GM12878 (cell line): ENCODE measurements at regions not wholly inside any gene's neighbourhood (a gene's known extent, or its start where the extent isn't known, plus 50 kb on each side); places are given as distances from the start of the nearest gene placed in this dataset. TPM values are rescaled to one million over a fixed set of nuclear protein-coding genes. Genes with fewer than 3 reads are reported as not detected.

Experiments
- ATAC-seq: fragments of 200-7000 bp; cut with Tn5 transposase; 3 replicates; pipeline ENCODE4 v1.9.1; 2020; ENCODE audit warnings: mild to moderate bottlenecking, moderate library complexity
- BruUV-seq: library from RNA; stranded (reverse); fragments of 400-500 nt; replicated peaks from 2 replicates; lab custom pipeline; 2021; lab: Mats Ljungman, UMichigan
- CTCF ChIA-PET: fragments of 300-600 bp; sonication (Branson Sonifier 250); formaldehyde crosslinking; extraction: SDS; loops from one replicate; lab custom pipeline; 2021; ENCODE audit warnings: inconsistent platforms; lab: Yijun Ruan, JAX
- POLR2A ChIA-PET: fragments of 350-600 bp; formaldehyde crosslinking; extraction: SDS; loops from one replicate; lab custom pipeline; 2021; ENCODE audit warnings: inconsistent platforms; lab: Charles Lee
- RAD21 ChIA-PET: fragments of 300-600 bp; sonication (Branson Sonifier 250); formaldehyde crosslinking; loops from one replicate; lab custom pipeline; 2023; ENCODE audit warnings: antibody characterized with exemption; ENCODE audit not compliant: unreplicated experiment; lab: Charles Lee
- SMC1A ChIA-PET: fragments of 300-600 bp; sonication (Branson Sonifier 250); formaldehyde crosslinking; loops from one replicate; lab custom pipeline; 2023; ENCODE audit not compliant: unreplicated experiment, uncharacterized antibody; lab: Charles Lee
- DNase-seq: peaks from one replicate; pipeline ENCODE4 v3.0.0-alpha.2; 2011; ENCODE audit warnings: low read depth, low spot score
- FAIRE-seq: peaks from 3 replicates; lab custom pipeline; 2011; peaks lifted over from hg19 to GRCh38; lab: Jason Lieb, UNC
- H2AFZ ChIP-seq: 2 replicates; pipeline ENCODE4 v1.6.0; 2011; ENCODE audit warnings: low read depth, low read length, control low read depth; ENCODE audit not compliant: control insufficient read depth
- H3K27ac ChIP-seq: 2 replicates; pipeline ENCODE4 v1.5.1; 2011; ENCODE audit warnings: control low read depth; ENCODE audit not compliant: control insufficient read depth, insufficient read depth
- H3K27me3 ChIP-seq, 2 experiments: replicated peaks in 1 of 2; 2 replicates each; pipeline versions ENCODE4 v1.6.0 to v1.6.1; 2011; ENCODE audit warnings: low read length in 1 of 2; ENCODE audit not compliant: control insufficient read depth in 2 of 2, insufficient read depth in 2 of 2
- H3K36me3 ChIP-seq, 2 experiments: 2 replicates each; pipeline ENCODE4 v1.5.1; 2011; ENCODE audit warnings: low read length in 1 of 2; ENCODE audit not compliant: control insufficient read depth in 2 of 2, insufficient read depth in 2 of 2
- H3K4me1 ChIP-seq: 2 replicates; pipeline ENCODE4 v1.6.1; 2011; ENCODE audit warnings: mild to moderate bottlenecking, low read length, moderate library complexity, mixed read lengths; ENCODE audit not compliant: control insufficient read depth, insufficient read depth
- H3K4me2 ChIP-seq: 2 replicates; pipeline ENCODE4 v1.6.0; 2011; ENCODE audit warnings: control low read depth; ENCODE audit not compliant: control insufficient read depth, insufficient read depth
- H3K4me3 ChIP-seq: fragments of 200-600 bp; sonication (generic); 2 replicates; pipeline ENCODE4 v1.5.1; 2016
- H3K79me2 ChIP-seq: 2 replicates; pipeline ENCODE4 v1.6.0; 2011; ENCODE audit warnings: low read length; ENCODE audit not compliant: control insufficient read depth, insufficient read depth
- H3K9ac ChIP-seq: 2 replicates; pipeline ENCODE4 v1.8.0; 2011; ENCODE audit warnings: low read length, control low read depth, mixed read lengths; ENCODE audit not compliant: control insufficient read depth, insufficient read depth
- H3K9me3 ChIP-seq: replicated peaks from 3 replicates; pipeline ENCODE4 v1.5.1; 2011; ENCODE audit warnings: mild to moderate bottlenecking, low read length; ENCODE audit not compliant: control insufficient read depth, insufficient read depth
- H4K20me1 ChIP-seq: 2 replicates; pipeline ENCODE4 v1.6.0; 2011; ENCODE audit not compliant: control insufficient read depth, insufficient read depth
- CREM ChIP-seq: IDR thresholded peaks from 2 replicates; pipeline ENCODE4 v1.6.1; 2014; ENCODE audit warnings: antibody characterized with exemption, low read depth
- RAD51 ChIP-seq: fragments of 450-650 bp; IDR thresholded peaks from 2 replicates; pipeline ENCODE4 v1.6.1; 2016; ENCODE audit warnings: moderate library complexity, mild to moderate bottlenecking, inconsistent platforms
- TARDBP ChIP-seq: IDR thresholded peaks from 2 replicates; pipeline ENCODE4 v1.6.1; 2016; ENCODE audit warnings: borderline replicate concordance
- ZNF207 ChIP-seq: fragments of 450-650 bp; IDR thresholded peaks from 2 replicates; pipeline ENCODE4 v1.6.1; 2014; ENCODE audit warnings: antibody characterized with exemption, mild to moderate bottlenecking, borderline replicate concordance
- WGBS: methylation state at CpG from one replicate; pipeline ENCODE4 v1.1.6; 2016; ENCODE audit warnings: low lambda C conversion rate; ENCODE audit not compliant: insufficient replicate concordance, insufficient coverage; ENCODE audit errors: missing lambda C conversion rate; 5-methylcytosine and 5-hydroxymethylcytosine counted together
- in situ Hi-C: fragments of 300-500 bp; cut with MboI; formaldehyde crosslinking; loops from 9 replicates; pipeline ENCODE4 v1.14.3; 2018; ENCODE audit warnings: mixed read lengths
- intact Hi-C: fragments of 100-400 bp; cut with micrococcal nuclease; formaldehyde crosslinking; loops from one replicate; pipeline ENCODE4 v1.14.2; 2022; ENCODE audit not compliant: unreplicated experiment
- small RNA-seq: library from RNA; depleted of rRNA; stranded (forward); fragments of <200 nt; gene quantifications from one replicate; pipeline ENCODE3, GENCODE V24; 2014

GRCh38 chr9:86405086-86405491 lies 50.9 kb upstream of the TUT7 start:
- WGBS: 19% methylated on average over 2 of the region's 2 CpGs
- RAD21 ChIA-PET: no interaction called here
- CTCF ChIA-PET: interaction anchor here (1.0 to 4.0 kb wide), 2 partner anchors 11 to 203 kb away, joined by 4 to 38 read pairs; no protein-coding TSS in a partner anchor
- no peak for TF ChIP-seq ZNF207
- no peak for TF ChIP-seq CREM
- no peak for TF ChIP-seq TARDBP
- TF ChIP-seq RAD51: no peak
- Histone ChIP-seq H3K27ac (no peak overlapping the region), H3K4me2 (no peak overlapping the region), H3K27me3 (no peaks in the 10 kb centered on the region; a peak in 1 of 4 replicates), H3K9me3 (no peaks in the 10 kb centered on the region), H3K36me3 (no peaks in the 10 kb centered on the region), H4K20me1 (no peaks in the 10 kb centered on the region), H3K79me2 (no peaks in the 10 kb centered on the region), H3K9ac (no peak overlapping the region), H3K4me3 (no peak overlapping the region), H2AFZ (no peak overlapping the region), H3K4me1 (no peaks in the 10 kb centered on the region)
- ATAC-seq: no peak
- SMC1A ChIA-PET: interaction anchor here (1.0 to 1.7 kb wide), 4 partner anchors 9 to 203 kb away, joined by 3 to 4 read pairs (median 4); no protein-coding TSS in a partner anchor
- POLR2A ChIA-PET: no interaction called here
- BruUV-seq: no TSS peak
- intact Hi-C loops: no loop called here
- in situ Hi-C loops: no loop called here
- FAIRE-seq: no peak
- DNase-seq: no peak

Small RNA genes in the stretch of these regions (small RNA-seq; reads per million reads assigned to genes)
- gene AL158828.1 (not detected), gene RNU2-36P (0.66 reads per million, percentile 17 among the genes with 10 or more reads in this experiment)
